NCI-H446 treated with DMSO at 0.1 percent for 48 hours (cell line): ENCODE measurements at regions not wholly inside any gene's neighbourhood (a gene's known extent, or its start where the extent isn't known, plus 50 kb on each side); places are given as distances from the start of the nearest gene placed in this dataset.

Experiments
- DNase-seq: peaks from one replicate; lab custom pipeline; 2025; lab: John Stamatoyannopoulos, UW

GRCh38 chr9:13590996-13591395 is 311.5 kb upstream of the MPDZ start:
- no peak for DNase-seq

GRCh38 chr9:13589034-13589737 is 309.7 kb upstream of the MPDZ start:
- no peak for DNase-seq

- DNase-seq: peak; percentile 92
Measured at GRCh38 chr9:13588151-13589033, 308.9 kb upstream of the MPDZ start.

- DNase-seq: no peak
Measured at GRCh38 chr9:13587571-13587970, 308.1 kb upstream of the MPDZ start.

- DNase-seq: no peak
Measured at GRCh38 chr9:13586587-13587374, 307.3 kb upstream of the MPDZ start.

- DNase-seq: no peak
Measured at GRCh38 chr9:13580760-13581159, 301.3 kb upstream of the MPDZ start.

GRCh38 chr9:13580131-13580530 is 300.6 kb upstream of the MPDZ start:
- DNase-seq: no peak

- peak; percentile 64 for DNase-seq
Measured at GRCh38 chr9:13576101-13576500, 296.6 kb upstream of the MPDZ start.

- no peak for DNase-seq
Measured at GRCh38 chr9:13575558-13575957, 296.1 kb upstream of the MPDZ start.

- peak; percentile 96 for DNase-seq
Measured at GRCh38 chr9:13570068-13570974, 290.8 kb upstream of the MPDZ start.

GRCh38 chr9:13569602-13570067 is 290.1 kb upstream of the MPDZ start:
- DNase-seq: peak; percentile 100

GRCh38 chr9:13568841-13569601 is 289.5 kb upstream of the MPDZ start:
- peak; percentile 100 for DNase-seq

GRCh38 chr9:13568405-13568804 is 288.9 kb upstream of the MPDZ start:
- peak; percentile 90 for DNase-seq

- no peak for DNase-seq
Measured at GRCh38 chr9:13567833-13568232, 288.3 kb upstream of the MPDZ start.

GRCh38 chr9:13557746-13558145 is 278.3 kb upstream of the MPDZ start:
- DNase-seq: peak; percentile 98

- no peak for DNase-seq
Measured at GRCh38 chr9:13556656-13557055, 277.2 kb upstream of the MPDZ start.

GRCh38 chr9:13555989-13556500 is 276.6 kb upstream of the MPDZ start:
- peak; percentile 77 for DNase-seq

- no peak for DNase-seq
Measured at GRCh38 chr9:13555516-13555915, 276.0 kb upstream of the MPDZ start.

GRCh38 chr9:13554626-13555025 is 275.1 kb upstream of the MPDZ start:
- DNase-seq: no peak

- DNase-seq: peak; percentile 91
Measured at GRCh38 chr9:13552606-13553215, 273.2 kb upstream of the MPDZ start.
